ENCODE measurements at regions not wholly inside any gene's neighbourhood (a gene's known extent, or its start where the extent isn't known, plus 50 kb on each side); places are given as distances from the start of the nearest gene placed in this dataset.
"Not testable (repeated sequence)": the region's sequence is repeated elsewhere in the genome, so short reads cannot be mapped to it uniquely, and the experiment has no call there.

- DNase-seq: peak in 1 of 3 donors; percentile 17
These were observed 280.0 kb downstream of the BCL2L11 start for GRCh38 chr2:111400598-111401253.

- not testable (repeated sequence) for DNase-seq
These were observed 280.8 kb downstream of the BCL2L11 start for GRCh38 chr2:111401270-111402140.

GRCh38 chr2:111402450-111402849 lies 281.7 kb downstream of the BCL2L11 start:
- DNase-seq: not testable (repeated sequence)

GRCh38 chr2:111403287-111403686 lies 282.6 kb downstream of the BCL2L11 start:
- DNase-seq: not testable (repeated sequence)

- not testable (repeated sequence) for DNase-seq
These were observed 285.9 kb downstream of the BCL2L11 start for GRCh38 chr2:111406616-111407015.

- DNase-seq: not testable (repeated sequence)
These were observed 287.0 kb downstream of the BCL2L11 start for GRCh38 chr2:111407632-111408194.

GRCh38 chr2:111410868-111411406 lies 290.2 kb downstream of the BCL2L11 start:
- not testable (repeated sequence) for DNase-seq

- not testable (repeated sequence) for DNase-seq
These were observed 291.4 kb downstream of the BCL2L11 start for GRCh38 chr2:111411867-111412681.

GRCh38 chr2:111412841-111413650 lies 292.3 kb downstream of the BCL2L11 start:
- not testable (repeated sequence) for DNase-seq

- DNase-seq: not testable (repeated sequence)
These were observed 293.2 kb downstream of the BCL2L11 start for GRCh38 chr2:111413950-111414349.

GRCh38 chr2:111415765-111416743 lies 295.3 kb downstream of the BCL2L11 start:
- DNase-seq: peak in 2 of 3 donors; percentile 10 to 13

GRCh38 chr2:111417026-111417425 lies 296.3 kb downstream of the BCL2L11 start:
- DNase-seq: not testable (repeated sequence)

GRCh38 chr2:111418091-111418875 lies 297.6 kb downstream of the BCL2L11 start:
- DNase-seq: peak in 1 of 3 donors; percentile 6

GRCh38 chr2:111420074-111420473 lies 299.4 kb downstream of the BCL2L11 start:
- not testable (repeated sequence) for DNase-seq

- not testable (repeated sequence) for DNase-seq
These were observed 300.1 kb downstream of the BCL2L11 start for GRCh38 chr2:111420835-111421234.

- not testable (repeated sequence) for DNase-seq
These were observed 301.2 kb downstream of the BCL2L11 start for GRCh38 chr2:111421949-111422348.

GRCh38 chr2:111422562-111422961 lies 301.8 kb downstream of the BCL2L11 start:
- not testable (repeated sequence) for DNase-seq

- DNase-seq: not testable (repeated sequence)
These were observed 302.5 kb downstream of the BCL2L11 start for GRCh38 chr2:111423184-111423583.
